COLO829 (cell line): ENCODE measurements at regions not wholly inside any gene's neighbourhood (a gene's known extent, or its start where the extent isn't known, plus 50 kb on each side); places are given as distances from the start of the nearest gene placed in this dataset.
"Not testable (repeated sequence)": the region's sequence is repeated elsewhere in the genome, so short reads cannot be mapped to it uniquely, and the experiment has no call there.

ENCODE experiments used
- DNase-seq: peaks from one replicate; pipeline ENCODE4 v3.0.0; 2012; ENCODE audit warnings: low spot score

DNA sequence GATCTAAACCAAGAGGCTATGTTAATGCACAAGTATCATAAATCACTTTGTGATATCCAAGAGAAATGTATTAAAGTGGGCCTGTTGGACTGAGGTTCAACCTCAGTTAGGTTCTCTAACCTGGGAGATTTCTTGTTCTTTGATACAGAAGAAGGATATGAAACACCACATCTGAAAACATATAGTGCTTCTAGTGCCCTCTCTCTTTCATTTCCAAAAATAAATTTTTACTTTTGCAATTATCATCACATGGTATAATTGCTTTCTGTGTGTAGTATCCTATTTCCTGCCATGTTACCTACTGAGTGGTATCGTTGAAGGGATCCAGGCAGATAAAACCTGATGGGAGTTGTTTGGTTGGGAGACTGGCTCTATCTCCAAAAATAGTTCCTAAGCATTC lies 264.9 kb downstream of the CCER1 start:
- no peak for DNase-seq

DNA sequence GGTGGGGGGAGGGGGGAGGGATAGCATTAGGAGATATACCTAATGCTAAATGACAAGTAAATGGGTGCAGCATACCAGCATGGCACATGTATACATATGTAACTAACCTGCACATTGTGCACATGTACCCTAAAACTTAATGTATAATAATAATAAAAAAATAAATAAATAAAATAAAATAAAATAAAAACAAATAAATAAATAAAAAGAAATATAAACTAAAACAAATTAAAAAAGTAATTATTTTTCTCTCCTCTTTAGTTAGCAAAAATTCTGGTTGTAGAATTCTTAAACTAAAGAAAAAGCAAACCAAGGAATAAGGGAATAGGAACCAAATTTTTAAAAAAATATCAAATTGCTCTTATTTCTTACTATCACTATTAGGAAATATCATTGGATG lies 267.3 kb downstream of the CCER1 start:
- not testable (repeated sequence) for DNase-seq

DNA sequence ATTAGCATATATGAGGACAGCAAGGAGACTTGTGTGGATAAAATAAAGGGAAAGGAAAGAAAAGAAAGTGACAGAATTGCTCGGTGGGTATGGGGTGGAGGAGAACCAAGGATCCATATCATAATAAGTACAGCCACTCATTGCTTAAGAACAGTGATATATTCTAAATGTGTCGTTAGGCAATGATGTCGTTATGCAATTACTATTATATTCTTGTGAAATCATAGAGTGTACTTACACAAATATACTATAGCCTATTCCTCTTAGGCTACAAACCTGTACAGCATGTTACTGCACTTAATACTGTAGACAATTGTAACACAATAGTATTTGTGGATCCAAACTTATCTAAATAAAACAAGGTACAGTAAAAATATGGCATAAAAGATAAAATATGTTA lies 271.1 kb downstream of the CCER1 start:
- no peak for DNase-seq

DNA sequence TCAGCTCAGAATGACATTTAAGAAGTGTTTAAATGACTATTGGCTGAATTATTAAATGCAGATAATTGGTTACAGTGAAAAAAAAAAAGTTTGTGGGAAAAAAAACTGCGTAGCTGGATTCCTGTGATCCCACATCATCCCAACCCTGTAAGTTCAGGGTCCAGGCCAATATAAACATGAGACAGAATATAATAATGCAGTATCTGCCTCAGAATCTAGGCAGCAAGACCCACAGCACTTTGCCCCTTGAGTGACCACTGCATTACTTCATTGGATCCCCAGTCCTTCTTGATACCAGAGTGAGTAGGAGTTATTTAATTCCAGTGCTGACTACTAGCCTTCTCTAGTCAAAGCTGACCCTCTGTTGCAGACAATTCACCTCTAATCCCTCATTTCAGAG lies 272.6 kb downstream of the CCER1 start:
- no peak for DNase-seq

DNA sequence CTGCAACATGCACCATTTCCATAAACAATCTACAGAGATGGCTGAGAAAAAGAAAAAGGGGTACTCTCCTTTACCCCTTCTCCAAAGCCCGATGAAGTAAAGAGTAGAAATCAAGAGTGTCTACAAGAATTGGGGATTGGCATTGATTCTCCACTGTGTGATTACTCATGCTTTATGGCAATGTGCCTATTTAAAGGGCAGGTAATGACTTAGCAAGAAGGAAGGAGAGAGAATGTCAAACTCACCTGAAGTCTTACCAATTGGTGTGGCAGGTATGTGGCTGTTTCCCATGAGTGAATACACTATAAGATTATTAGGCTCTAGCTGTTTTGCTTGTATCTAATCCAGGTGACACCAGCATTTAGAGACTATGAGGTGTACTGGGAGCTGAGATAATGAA lies 275.3 kb downstream of the CCER1 start:
- DNase-seq = no peak

DNA sequence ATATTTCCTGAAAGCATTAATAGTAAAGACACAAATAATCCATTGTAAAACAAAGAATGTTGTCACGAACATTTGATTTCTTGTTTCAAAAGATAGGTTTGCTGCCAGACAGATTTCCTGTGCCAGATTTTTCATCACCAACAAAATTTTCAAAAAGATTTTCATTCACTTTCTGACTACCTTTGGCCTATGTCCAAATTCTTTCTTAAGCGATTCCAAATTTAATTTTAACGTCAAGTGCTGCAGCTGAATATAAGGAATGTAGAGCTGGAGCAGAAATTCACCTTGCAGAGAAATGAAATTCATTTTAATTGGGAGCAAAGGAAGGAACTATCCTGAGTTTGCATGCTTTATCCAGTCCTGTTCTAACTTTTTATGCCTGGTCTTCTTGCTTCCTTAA lies 277.4 kb downstream of the CCER1 start:
- no peak for DNase-seq

DNA sequence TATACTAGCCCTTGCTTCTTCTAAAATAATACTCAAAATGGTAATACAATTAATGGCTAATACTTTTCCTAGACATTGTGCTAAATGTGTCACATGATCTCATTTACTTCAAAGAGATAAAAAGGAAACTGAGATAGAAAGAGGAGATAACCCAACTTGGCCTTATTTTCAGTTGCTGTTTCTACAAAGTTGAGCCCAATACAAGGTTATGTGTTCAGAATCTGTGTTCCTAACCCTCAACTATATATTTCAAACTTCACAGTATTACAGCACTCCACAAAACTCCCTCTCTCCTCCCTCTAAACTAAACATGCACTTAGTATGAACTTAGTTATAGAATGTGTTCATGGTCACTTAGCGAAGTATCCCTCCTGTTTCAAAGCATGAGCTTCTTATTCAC lies 277.9 kb downstream of the CCER1 start:
- no peak for DNase-seq

DNA sequence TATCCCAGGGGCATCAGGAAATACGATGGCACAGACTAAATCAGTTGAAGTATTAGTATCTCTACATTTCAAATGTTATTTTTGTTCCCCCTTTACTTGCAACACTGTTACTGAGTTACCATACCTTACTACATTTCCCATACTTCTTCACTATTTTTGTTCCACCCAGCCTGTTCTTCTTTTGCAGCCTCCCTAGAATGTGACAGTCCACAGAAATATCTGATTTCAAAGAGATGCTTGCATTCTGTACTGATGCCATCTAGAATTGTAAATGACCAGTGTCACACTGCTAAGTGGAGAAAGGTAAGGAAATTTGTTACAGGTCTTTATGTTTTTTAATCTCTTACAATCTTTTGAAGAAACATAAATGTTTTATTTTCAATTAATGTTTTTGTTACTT lies 279.9 kb downstream of the CCER1 start:
- DNase-seq = no peak

DNA sequence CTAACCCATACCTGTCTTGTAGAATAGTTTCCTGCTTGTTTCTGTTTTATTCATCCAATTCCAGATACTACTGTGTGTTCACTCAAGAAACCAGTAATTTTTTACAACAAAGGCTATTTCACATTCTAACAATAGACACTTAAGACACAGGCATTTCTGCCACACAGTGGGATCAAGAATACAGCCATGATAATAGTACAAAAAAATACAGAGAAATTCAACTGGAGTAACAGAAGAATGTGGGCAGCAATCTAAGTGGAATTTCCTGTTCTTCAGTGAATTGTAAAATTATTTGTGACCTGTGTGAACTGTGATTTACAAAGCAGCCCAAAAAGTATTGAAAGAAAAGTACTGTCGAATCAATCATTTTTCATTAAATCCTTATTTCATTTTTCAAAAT lies 282.9 kb downstream of the CCER1 start:
- DNase-seq = no peak

DNA sequence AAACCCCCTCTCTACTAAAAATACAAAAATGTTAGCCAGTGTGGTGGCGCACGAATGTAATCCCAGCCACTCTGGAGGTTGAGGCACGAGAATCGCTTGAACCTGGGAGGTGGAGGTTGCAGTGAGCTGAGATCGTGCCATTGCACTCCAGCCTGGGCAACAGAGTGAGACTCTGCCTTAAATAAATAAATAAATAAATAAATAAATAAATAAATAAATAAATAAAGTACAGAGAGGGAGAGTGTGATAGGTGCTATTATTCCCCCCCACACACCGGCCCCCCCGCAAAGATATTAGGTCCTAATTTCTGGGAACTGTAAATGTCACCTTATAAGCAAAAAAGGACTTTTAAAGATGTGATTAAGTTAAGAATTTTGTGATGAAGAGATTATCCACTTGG lies 291.0 kb downstream of the CCER1 start:
- DNase-seq = not testable (repeated sequence)

DNA sequence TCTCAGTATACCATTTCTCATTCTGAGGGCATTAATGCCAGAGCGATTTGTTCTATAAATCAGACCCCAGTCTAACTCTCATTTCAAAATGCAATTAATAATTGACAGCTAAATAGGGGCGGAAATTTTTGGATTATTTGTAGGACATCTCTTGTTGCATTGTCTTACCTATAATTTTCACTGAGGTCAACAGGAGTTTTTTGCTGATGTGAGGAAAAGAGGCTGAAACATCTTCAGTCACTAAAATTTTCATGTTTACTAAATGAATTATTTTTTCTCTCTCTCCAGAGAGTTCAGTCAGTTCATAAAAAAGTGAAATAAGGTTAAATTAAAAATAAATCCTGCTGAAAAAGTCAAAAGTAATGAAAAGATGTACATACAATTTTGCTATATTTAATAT lies 295.9 kb downstream of the CCER1 start:
- DNase-seq = no peak

DNA sequence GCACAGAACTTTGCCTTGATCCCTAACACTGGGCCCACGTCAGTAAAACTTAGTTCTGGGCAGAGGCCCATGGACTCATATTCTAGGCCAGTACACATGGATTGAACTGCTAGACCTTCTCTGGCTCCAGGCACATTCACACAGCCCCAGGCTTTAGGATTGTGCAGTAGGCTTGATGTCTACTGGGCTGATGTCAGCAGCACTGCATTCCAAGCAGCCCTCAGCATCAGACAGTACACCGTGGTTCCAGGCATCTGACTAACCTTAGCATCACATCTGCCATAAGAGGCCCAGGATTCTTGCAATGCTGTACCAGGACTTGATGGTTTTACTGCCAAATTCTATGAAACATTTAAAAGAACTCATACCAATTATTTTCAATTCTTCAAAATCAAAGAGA lies 301.9 kb downstream of the CCER1 start:
- DNase-seq = no peak

DNA sequence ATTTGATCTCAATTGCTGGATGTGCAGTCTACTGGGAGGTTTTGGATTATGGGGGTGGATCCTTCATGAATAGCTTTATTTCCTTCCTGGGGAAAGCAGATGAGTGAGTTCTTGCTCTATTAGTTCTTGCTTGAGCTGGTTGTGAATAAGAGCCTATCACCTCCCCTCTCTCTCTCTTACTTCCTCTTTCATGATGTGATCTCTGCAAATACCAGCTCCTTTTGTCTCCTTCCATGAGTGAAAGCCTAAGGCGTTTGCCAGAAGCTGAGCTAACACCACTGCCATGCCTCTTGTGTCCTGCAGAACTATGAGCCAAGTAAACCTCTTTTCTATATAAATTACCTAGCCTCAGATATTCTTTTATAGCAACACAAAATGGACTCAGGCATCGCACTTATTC lies 302.7 kb downstream of the CCER1 start:
- DNase-seq = no peak

DNA sequence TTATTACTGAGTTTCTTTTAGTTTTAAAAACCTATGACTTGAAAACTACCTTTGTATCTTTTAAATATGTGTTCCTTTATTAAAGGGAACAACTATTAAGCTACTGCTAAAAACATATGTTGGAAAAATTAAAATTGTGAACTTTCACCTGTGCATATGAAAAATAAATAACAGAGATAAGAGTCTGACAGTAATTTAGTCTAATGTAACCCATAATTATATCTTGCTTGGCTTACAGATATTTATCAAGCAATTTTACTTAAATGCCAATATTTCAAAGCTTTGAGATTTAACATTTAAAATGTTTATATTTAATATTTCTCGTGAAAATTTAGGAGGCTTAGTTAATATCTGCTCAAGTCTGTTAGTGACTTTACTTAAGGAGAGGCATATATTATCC lies 309.8 kb downstream of the CCER1 start:
- no peak for DNase-seq

DNA sequence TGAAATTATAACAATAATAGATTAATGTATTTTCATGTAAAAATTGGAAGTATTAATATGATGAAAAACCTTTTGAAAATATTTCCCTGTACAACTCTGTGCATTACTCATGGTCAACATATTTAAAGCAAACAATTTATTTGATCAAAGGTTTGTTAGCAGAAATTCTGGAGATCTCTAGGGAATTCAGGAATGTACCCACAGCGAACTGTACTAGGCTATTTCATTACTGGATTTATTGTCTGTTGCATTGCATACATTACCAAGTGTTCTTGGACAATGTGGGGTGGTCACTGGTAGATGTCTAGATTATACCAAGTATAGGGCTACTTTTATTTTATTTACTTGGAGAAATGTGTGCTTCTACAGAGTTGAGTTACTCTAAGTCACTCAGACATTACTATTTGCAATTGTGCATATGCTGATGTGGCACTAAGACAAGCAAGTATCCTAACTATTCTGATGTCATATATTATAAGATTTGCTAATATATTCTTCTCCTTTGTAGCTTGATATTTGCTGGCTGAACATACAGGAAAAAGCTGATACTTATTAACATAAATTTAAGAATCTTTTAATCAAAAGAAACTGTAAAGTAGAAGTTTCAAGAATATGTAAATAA lies 323.3 kb downstream of the CCER1 start:
- no peak for DNase-seq

DNA sequence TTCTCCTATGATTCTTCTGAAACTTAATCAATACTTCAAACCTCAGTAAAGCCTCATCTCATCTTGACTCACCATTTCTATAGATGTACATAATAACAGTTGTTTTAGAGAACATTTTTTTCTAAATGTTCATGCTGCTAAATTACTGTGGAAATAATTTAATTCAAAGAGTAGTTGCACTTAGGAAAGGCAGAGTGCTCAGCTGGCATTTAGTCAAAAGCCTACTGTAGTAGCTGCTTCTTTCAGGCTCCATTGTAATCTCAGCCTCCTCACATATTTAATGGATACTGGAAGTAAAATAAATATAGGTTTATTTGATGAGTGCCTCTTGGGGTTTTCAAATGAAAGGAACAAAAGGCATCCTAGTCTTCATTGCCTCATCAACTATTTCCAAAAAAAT lies 325.0 kb downstream of the CCER1 start:
- no peak for DNase-seq

DNA sequence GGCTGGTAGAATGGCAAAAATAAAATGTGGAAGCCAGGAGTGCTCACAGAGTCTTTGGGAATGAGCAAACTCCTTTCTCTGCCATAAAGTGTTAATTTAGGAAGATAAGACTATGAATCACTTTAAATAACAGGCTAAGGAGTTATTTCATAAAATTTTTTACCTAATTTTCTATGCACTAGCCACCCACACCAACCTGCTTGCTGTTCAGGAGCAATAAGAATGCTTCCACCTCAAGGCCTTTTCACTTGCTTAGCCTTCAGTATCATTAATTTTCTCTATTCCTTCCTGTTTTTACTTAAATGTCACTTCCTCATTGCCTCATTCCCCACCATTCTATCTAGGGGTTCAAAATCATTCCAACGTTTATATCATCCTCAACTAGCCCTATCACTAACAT lies 326.8 kb downstream of the CCER1 start:
- DNase-seq = no peak

DNA sequence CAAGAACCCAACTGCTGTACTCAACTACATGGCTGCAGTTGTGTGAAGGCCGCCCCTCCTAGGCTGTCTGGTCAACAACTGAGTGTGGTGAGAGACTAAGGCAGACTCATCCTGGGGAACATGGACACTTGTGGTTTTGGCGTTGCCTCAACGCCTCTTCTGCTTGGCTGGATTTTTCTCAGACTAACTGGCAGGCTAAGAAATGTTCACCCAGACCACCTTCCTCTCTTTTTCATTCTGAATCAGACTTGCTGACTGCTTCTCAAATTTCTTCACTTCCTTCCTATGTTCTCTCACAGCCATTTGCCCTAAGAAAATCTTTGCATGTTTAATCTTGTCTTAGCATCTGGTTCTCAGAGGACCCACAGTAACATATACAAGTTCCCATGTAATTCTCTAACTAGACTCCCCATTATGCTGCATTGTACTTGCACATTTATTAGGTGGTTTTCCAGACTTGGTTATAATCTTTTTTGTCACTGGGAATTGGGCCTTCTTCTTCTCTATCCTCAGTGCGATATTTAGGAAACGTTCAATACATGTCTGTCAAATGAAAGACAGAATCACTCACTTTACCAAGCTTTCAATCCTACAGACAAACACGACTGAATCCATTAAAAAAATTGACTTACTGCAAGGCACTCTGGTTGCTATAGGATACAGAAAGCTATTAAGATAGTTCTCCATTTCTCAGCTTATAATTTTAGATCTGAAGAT lies 327.6 kb downstream of the CCER1 start:
- no peak for DNase-seq

DNA sequence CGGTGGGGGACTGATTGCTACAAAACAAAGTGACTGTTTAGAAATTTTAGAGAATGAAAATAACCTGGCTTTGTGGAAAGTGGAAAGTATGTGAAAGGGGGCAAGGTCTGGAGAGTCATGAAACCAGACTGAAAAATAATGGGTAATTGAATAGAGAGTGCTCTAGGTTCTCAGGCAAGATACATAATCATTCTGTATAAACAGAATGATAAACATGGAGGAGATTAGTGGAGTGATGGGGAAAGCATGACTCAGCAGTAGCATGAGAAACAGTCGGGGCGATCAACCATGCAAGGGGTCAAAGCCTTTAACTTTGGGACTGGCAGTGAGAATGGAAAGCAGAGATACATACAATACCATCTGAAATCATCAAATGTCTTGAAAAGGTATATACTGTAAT lies 332.5 kb downstream of the CCER1 start:
- no peak for DNase-seq

DNA sequence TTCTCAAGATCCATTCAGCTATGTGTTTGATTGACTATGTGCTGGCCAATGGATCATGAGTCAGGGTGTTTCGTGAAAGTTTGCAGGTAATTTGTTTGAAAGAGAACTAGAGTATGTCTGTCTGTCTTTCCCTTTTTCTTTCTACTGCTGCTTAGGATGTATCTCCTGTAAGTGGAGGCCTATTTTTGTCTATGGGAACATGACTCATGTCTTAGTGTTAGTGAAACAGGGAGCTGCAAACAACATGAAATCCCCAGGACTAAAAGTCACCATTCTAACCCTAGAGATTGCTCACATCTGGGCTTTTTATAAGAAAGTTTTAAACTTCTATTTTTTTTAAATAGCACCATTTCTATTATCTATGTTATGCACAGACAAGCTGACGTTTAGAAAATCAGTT lies 333.0 kb downstream of the CCER1 start:
- no peak for DNase-seq

DNA sequence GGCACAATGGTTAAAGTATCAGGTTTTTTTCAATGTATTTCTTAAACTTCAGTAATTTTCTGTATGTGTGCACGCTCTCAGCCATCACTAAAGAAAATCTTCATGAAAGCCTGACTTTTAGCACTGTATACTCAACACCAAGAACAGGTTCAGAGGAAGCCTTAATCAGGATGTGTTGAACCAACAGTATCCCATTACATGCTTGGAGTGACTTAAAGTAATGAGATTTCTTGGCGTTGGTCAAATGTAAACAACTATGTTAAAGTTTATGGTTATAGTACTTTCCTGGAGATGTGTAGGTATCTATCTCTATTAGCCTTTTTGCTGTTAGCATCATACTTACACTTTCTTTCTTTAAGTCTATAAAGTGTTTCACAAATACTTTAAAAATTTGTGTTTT lies 335.0 kb downstream of the CCER1 start:
- DNase-seq = no peak

DNA sequence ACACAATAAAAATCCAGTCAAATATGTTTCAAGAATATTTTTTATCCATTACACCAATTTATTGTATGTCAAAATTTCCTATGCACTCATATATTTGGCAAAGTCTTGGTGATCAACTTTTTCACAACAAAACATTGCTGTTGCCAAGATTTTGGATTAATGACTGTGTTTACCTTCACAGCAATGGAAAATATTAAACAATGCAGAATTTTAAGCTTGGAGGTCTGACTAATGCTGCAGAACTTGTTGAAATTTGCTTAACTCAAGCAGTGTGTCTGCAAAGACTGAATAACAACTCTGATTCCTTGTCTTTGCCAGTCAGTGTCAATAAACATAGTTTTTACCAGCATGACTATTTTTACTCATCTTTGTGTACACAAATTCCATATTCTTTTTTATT lies 336.4 kb downstream of the CCER1 start:
- no peak for DNase-seq

DNA sequence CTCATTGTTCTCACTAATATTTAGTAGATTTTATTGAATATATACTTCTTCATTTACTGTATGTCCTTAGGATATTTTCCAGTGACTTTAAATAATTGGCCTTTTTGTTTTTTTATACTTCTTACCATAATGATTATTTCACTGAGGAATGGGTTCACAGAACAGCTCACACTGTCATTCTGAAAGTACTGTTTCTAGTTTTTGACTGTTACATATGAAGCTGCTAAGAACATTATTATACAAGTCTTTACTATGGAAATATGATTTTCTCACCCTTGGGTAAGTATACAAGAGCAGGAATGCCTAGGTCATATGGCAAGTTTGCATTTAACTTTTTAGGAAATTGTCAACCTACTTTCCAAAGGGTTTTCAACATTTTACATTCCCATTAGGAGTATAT lies 343.1 kb downstream of the CCER1 start:
- no peak for DNase-seq

DNA sequence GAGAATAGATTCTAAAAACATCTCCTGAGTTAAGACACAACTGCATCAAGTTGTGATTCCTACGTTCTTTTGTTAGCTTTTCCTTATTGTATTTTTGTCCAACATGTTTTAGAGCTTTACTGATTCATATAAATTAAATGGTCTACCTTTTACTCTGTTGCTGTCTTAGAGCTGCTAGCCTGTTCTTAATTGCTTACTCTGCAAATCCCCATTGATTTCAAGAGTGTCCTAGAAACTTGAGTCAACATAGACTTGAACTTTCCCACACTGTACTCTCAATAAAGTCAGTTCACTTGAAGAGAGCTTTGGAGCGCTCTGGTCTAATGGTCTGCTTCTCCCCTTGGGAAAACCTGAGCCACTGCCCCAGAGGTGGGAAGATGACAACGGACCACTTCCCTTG lies 343.9 kb downstream of the CCER1 start:
- DNase-seq = no peak
